Panc1 (cell line): ENCODE measurements at regions not wholly inside any gene's neighbourhood (a gene's known extent, or its start where the extent isn't known, plus 50 kb on each side); places are given as distances from the start of the nearest gene placed in this dataset.

ENCODE experiments used
- ATAC-seq: fragments of 200-7000 bp; cut with Tn5 transposase; 2 replicates; pipeline ENCODE4 v1.9.1; 2020; ENCODE audit warnings: mild to moderate bottlenecking, moderate library complexity
- BruUV-seq: library from RNA; stranded (reverse); fragments of 400-500 nt; replicated peaks from 2 replicates; lab custom pipeline; 2021; lab: Mats Ljungman, UMichigan
- CTCF ChIA-PET: fragments of 300-600 bp; sonication (Branson Sonifier 250); formaldehyde crosslinking; loops from one replicate; lab custom pipeline; 2022; ENCODE audit warnings: antibody characterized with exemption; lab: Charles Lee
- POLR2A ChIA-PET: fragments of 300-600 bp; sonication (Branson Sonifier 250); formaldehyde crosslinking; loops from one replicate; lab custom pipeline; 2022; ENCODE audit warnings: antibody characterized with exemption; lab: Charles Lee
- DNase-seq: peaks from one replicate; pipeline ENCODE4 v3.0.0-alpha.2; 2010; ENCODE audit warnings: low read depth, low spot score
- H3K27ac ChIP-seq: 2 replicates; pipeline ENCODE4 v1.5.1; 2011; ENCODE audit warnings: mild to moderate bottlenecking, low read length, inconsistent platforms
- H3K27me3 ChIP-seq: fragments of 200-500 bp; sonication (Bioruptor generic); 2 replicates; pipeline ENCODE4 v1.6.0; 2014; ENCODE audit warnings: low read length, inconsistent platforms; ENCODE audit not compliant: control insufficient read depth, insufficient read depth
- H3K36me3 ChIP-seq: fragments of 200-500 bp; sonication (Bioruptor generic); 2 replicates; pipeline ENCODE4 v1.5.1; 2014; ENCODE audit warnings: inconsistent platforms, mild to moderate bottlenecking, low read length, moderate library complexity; ENCODE audit not compliant: control insufficient read depth, insufficient read depth
- H3K4me1 ChIP-seq: 2 replicates; pipeline ENCODE4 v1.5.1; 2011; ENCODE audit warnings: inconsistent platforms, mild to moderate bottlenecking, low read length, moderate library complexity; ENCODE audit not compliant: control insufficient read depth, insufficient read depth
- H3K4me3 ChIP-seq, 2 experiments: 2 replicates each; pipeline ENCODE4 v1.5.1; 2011 to 2012; ENCODE audit warnings: low read depth in 2 of 2, low read length in 2 of 2, mild to moderate bottlenecking in 2 of 2, inconsistent platforms in 1 of 2, moderate library complexity in 1 of 2
- H3K9me3 ChIP-seq: fragments of 200-500 bp; sonication (Bioruptor generic); 2 replicates; pipeline ENCODE4 v1.5.1; 2014; ENCODE audit warnings: low read depth, mild to moderate bottlenecking, inconsistent platforms, low read length, moderate library complexity; ENCODE audit not compliant: control insufficient read depth, insufficient read depth
- CTCF ChIP-seq: fragments of 450-650 bp; IDR thresholded peaks from 2 replicates; pipeline ENCODE4 v1.5.1; 2017; ENCODE audit warnings: mild to moderate bottlenecking
- POLR2AphosphoS5 ChIP-seq: IDR thresholded peaks from 2 replicates; pipeline ENCODE4 v1.6.1; 2012; ENCODE audit warnings: mild to moderate bottlenecking, low read depth, low read length, moderate library complexity
- REST ChIP-seq, 2 experiments: IDR thresholded peaks; 2 replicates each; pipeline ENCODE4 v1.6.1; 2011 to 2012; ENCODE audit warnings: low read depth in 2 of 2, control low read depth in 1 of 2, low read length in 1 of 2, mild to moderate bottlenecking in 1 of 2, moderate library complexity in 1 of 2; ENCODE audit not compliant: insufficient read depth in 1 of 2
- SIN3A ChIP-seq: IDR thresholded peaks from 2 replicates; pipeline ENCODE4 v1.6.1; 2012; ENCODE audit warnings: low read depth, mild to moderate bottlenecking, low read length, moderate library complexity, borderline replicate concordance; ENCODE audit not compliant: insufficient read depth
- TCF7L2 ChIP-seq: IDR thresholded peaks from 2 replicates; pipeline ENCODE4 v1.6.1; 2011; ENCODE audit warnings: mild to moderate bottlenecking, low read depth, low read length, inconsistent platforms
- in situ Hi-C: cut with HindIII; loops from 2 replicates; pipeline ENCODE4 v1.10.0; 2016; ENCODE audit warnings: low sequenced_read_pairs, low pct_unique_long_range_greater_than_20kb
- intact Hi-C: fragments of 100-400 bp; cut with micrococcal nuclease; formaldehyde crosslinking; loops from one replicate; pipeline ENCODE4 v1.10.0; 2022; ENCODE audit not compliant: unreplicated experiment

GRCh38 chr2:144252694-144253093, 267.2 kb downstream of the ZEB2 start:
- BruUV-seq = no TSS peak
- H3K4me3 ChIP-seq = no peak overlapping the region
- no peaks in the 10 kb centered on the region for H3K9me3 ChIP-seq
- intact Hi-C loops = no loop called here
- no peak overlapping the region for H3K27ac ChIP-seq
- POLR2A ChIA-PET = no interaction called here
- H3K27me3 ChIP-seq = no peaks in the 10 kb centered on the region
- H3K4me1 ChIP-seq = no peaks in the 10 kb centered on the region
- CTCF ChIA-PET = no interaction called here
- DNase-seq (no peak), ATAC-seq (no peak)
- H3K36me3 ChIP-seq = no peaks in the 10 kb centered on the region
- TF ChIP-seq REST (IDR thresholded peaks at IDR 0.05; ENCODE audit: insufficient read depth in 1 of 2, low read depth in 2 of 2, low read length in 1 of 2) (no peak), POLR2AphosphoS5 (no peak), TCF7L2 (no peak), SIN3A (no peak), CTCF (no peak)
- in situ Hi-C loops = no loop called here

- BruUV-seq = no TSS peak
- H3K9me3 ChIP-seq = no peaks in the 10 kb centered on the region
- no peaks in the 10 kb centered on the region for H3K27me3 ChIP-seq
- ATAC-seq (no peak), DNase-seq (no peak)
- no peak overlapping the region for H3K4me3 ChIP-seq
- H3K27ac ChIP-seq = no peak overlapping the region
- POLR2A ChIA-PET = no interaction called here
- in situ Hi-C loops (no loop called here), intact Hi-C loops (no loop called here)
- H3K4me1 ChIP-seq = no peaks in the 10 kb centered on the region
- TF ChIP-seq TCF7L2 (no peak), CTCF (no peak), POLR2AphosphoS5 (no peak), SIN3A (no peak), REST (IDR thresholded peaks at IDR 0.05; ENCODE audit: insufficient read depth in 1 of 2, low read depth in 2 of 2, low read length in 1 of 2) (no peak)
- CTCF ChIA-PET = no interaction called here
- no peaks in the 10 kb centered on the region for H3K36me3 ChIP-seq
Observed at GRCh38 chr2:144249035-144249637, 270.8 kb downstream of the ZEB2 start.
